Neuronal stem cell (in vitro differentiated cells): ENCODE measurements at regions not wholly inside any gene's neighbourhood (a gene's known extent, or its start where the extent isn't known, plus 50 kb on each side); places are given as distances from the start of the nearest gene placed in this dataset.

Experiments
- DNase-seq: peaks from one replicate; pipeline ENCODE4 v3.0.0-alpha.2; 2013; ENCODE audit warnings: low spot score
- H2AFZ ChIP-seq: one replicate; pipeline ENCODE4 v1.6.1; 2013; ENCODE audit warnings: mild to moderate bottlenecking, low read length, inconsistent platforms
- H2AK5ac ChIP-seq: 2 replicates; pipeline ENCODE4 v1.6.1; 2013; ENCODE audit warnings: low read depth, mild to moderate bottlenecking, inconsistent platforms, low read length, moderate library complexity, mixed read lengths
- H2BK120ac ChIP-seq: 2 replicates; pipeline ENCODE4 v1.6.1; 2013; ENCODE audit warnings: low read depth, mild to moderate bottlenecking, inconsistent platforms, low read length, moderate library complexity, mixed read lengths
- H2BK12ac ChIP-seq: one replicate; pipeline ENCODE4 v1.6.1; 2013; ENCODE audit warnings: low read length, inconsistent platforms
- H2BK15ac ChIP-seq: 2 replicates; pipeline ENCODE4 v1.6.1; 2013; ENCODE audit warnings: mild to moderate bottlenecking, low read length, inconsistent platforms, mixed read lengths
- H2BK5ac ChIP-seq: one replicate; pipeline ENCODE4 v1.6.1; 2013; ENCODE audit warnings: inconsistent platforms, mild to moderate bottlenecking, low read length, moderate library complexity
- H3K14ac ChIP-seq: one replicate; pipeline ENCODE4 v1.6.1; 2013; ENCODE audit warnings: low read length, inconsistent platforms
- H3K18ac ChIP-seq: 2 replicates; pipeline ENCODE4 v1.6.1; 2013; ENCODE audit warnings: low read length, inconsistent platforms
- H3K23ac ChIP-seq: 2 replicates; pipeline ENCODE4 v1.6.1; 2013; ENCODE audit warnings: low read depth, mild to moderate bottlenecking, mixed read lengths, low read length, inconsistent platforms; ENCODE audit not compliant: poor library complexity
- H3K27ac ChIP-seq: replicated peaks from 3 replicates; pipeline ENCODE4 v1.5.1; 2013; ENCODE audit warnings: low read length, inconsistent platforms
- H3K27me3 ChIP-seq, 3 experiments: 2 replicates each; pipeline ENCODE4 v1.6.1; 2013; ENCODE audit warnings: low read length in 3 of 3, mild to moderate bottlenecking in 2 of 3, inconsistent platforms in 1 of 3, low read depth in 1 of 3, mixed read lengths in 1 of 3, moderate library complexity in 1 of 3; ENCODE audit not compliant: control insufficient read depth in 3 of 3, insufficient read depth in 3 of 3
- H3K36me3 ChIP-seq, 2 donors: replicated peaks in 1 of 2; 2 replicates each; pipeline ENCODE4 v1.6.1; 2013; ENCODE audit warnings: low read length in 2 of 2; ENCODE audit not compliant: control insufficient read depth in 2 of 2, insufficient read depth in 2 of 2
- H3K4ac ChIP-seq: 2 replicates; pipeline ENCODE4 v1.6.1; 2013; ENCODE audit warnings: inconsistent platforms, mild to moderate bottlenecking, low read length, moderate library complexity
- H3K4me1 ChIP-seq, 2 donors: 1 replicate in 1 of 2; 2 replicates in 1 of 2; pipeline ENCODE4 v1.6.1; 2013; ENCODE audit warnings: low read length in 2 of 2, low read depth in 1 of 2; ENCODE audit not compliant: control insufficient read depth in 2 of 2, insufficient read depth in 1 of 2
- H3K4me2 ChIP-seq: one replicate; pipeline ENCODE4 v1.6.1; 2013; ENCODE audit warnings: mild to moderate bottlenecking, low read length, inconsistent platforms; ENCODE audit not compliant: insufficient read depth, poor library complexity, severe bottlenecking
- H3K4me3 ChIP-seq, 2 donors: 2 replicates each; pipeline ENCODE4 v1.5.1; 2013; ENCODE audit warnings: low read length in 2 of 2, mild to moderate bottlenecking in 2 of 2, inconsistent platforms in 1 of 2, moderate library complexity in 1 of 2
- H3K79me1 ChIP-seq: one replicate; pipeline ENCODE4 v1.6.1; 2013; ENCODE audit warnings: low read depth, mild to moderate bottlenecking, inconsistent platforms, low read length, moderate library complexity
- H3K9ac ChIP-seq: one replicate; pipeline ENCODE4 v1.6.1; 2013; ENCODE audit warnings: mild to moderate bottlenecking, low read depth, low read length, inconsistent platforms; ENCODE audit not compliant: poor library complexity
- H3K9me3 ChIP-seq, 2 donors: replicated peaks in 1 of 2; 2 replicates each; pipeline versions ENCODE3 to v1.6.1; 2013; ENCODE audit warnings: low read length in 2 of 2, mild to moderate bottlenecking in 2 of 2, inconsistent platforms in 1 of 2, low read depth in 1 of 2, mixed read lengths in 1 of 2, moderate library complexity in 1 of 2; ENCODE audit not compliant: control insufficient read depth in 2 of 2, insufficient read depth in 1 of 2
- H4K8ac ChIP-seq: one replicate; pipeline ENCODE4 v1.6.1; 2013; ENCODE audit warnings: low read depth, mild to moderate bottlenecking, inconsistent platforms, low read length, moderate library complexity
- H4K91ac ChIP-seq: one replicate; pipeline ENCODE4 v1.6.1; 2013; ENCODE audit warnings: low read length, low read depth, mild to moderate bottlenecking, inconsistent platforms; ENCODE audit not compliant: poor library complexity
- WGBS, 2 donors: extraction: QIAGEN DNeasy Blood & Tissue Kit; methylation state at CpG; one replicate each; pipeline ENCODE4 v1.1.7; 2013; ENCODE audit warnings: missing lambda C conversion rate in 2 of 2, mixed read lengths in 1 of 2; ENCODE audit not compliant: insufficient read length in 2 of 2, insufficient replicate concordance in 1 of 2; ENCODE audit errors: extremely low coverage in 2 of 2; 5-methylcytosine and 5-hydroxymethylcytosine counted together

DNA sequence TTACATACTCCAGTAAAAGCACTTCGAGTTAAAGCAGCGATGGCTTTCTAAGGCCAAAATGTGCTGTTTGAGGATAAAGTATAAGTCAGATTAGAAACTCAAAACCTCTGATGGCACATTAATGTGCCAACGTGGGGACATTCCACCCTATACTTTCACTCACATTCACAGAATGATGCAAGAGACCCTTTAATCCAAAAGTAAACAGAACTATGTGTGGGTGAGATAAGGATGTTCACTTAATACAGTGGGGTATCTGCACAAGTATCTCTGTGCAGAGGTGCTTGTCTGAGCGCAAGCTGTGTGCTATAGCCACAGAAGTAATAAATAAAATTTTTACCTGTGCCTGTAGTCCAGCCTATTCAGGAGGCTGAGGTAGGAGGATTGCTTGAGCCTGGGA is 100.3 kb upstream of the CHL1 start:
- peaks cover 23 to 27% of the 10 kb centered on the region in 2 donors for H3K4me1 ChIP-seq
- no CpG with 5 or more reads among the region's 4 CpGs for WGBS, 2 donors
- H2BK120ac ChIP-seq, result no peak overlapping the region
- H3K27me3 ChIP-seq, result no peaks in the 10 kb centered on the region
- no peak overlapping the region for H2BK15ac ChIP-seq
- H3K27ac ChIP-seq, result no peak overlapping the region
- H3K36me3 ChIP-seq, result no peaks in the 10 kb centered on the region
- DNase-seq, result no peak
- H3K18ac ChIP-seq, result no peak overlapping the region
- H3K4me2 ChIP-seq, result no peak overlapping the region
- H2AFZ ChIP-seq, result no peak overlapping the region
- H3K4me3 ChIP-seq, result no peak overlapping the region
- H3K14ac ChIP-seq, result no peak overlapping the region
- H3K23ac ChIP-seq, result no peak overlapping the region
- H3K9ac ChIP-seq, result no peak overlapping the region
- H3K4ac ChIP-seq, result no peak overlapping the region
- no peak overlapping the region for H4K8ac ChIP-seq
- no peaks in the 10 kb centered on the region for H3K9me3 ChIP-seq
- no peaks in the 10 kb centered on the region for H3K79me1 ChIP-seq
- no peak overlapping the region for H2AK5ac ChIP-seq
- no peak overlapping the region for H2BK5ac ChIP-seq
- no peak overlapping the region for H2BK12ac ChIP-seq
- no peak overlapping the region for H4K91ac ChIP-seq

GRCh38 chr3:97417-98258 is 98.9 kb upstream of the CHL1 start:
- H4K91ac ChIP-seq, result no peak overlapping the region
- no peak overlapping the region for H2BK5ac ChIP-seq
- no peak overlapping the region for H2BK15ac ChIP-seq
- DNase-seq, result no peak
- no peak overlapping the region for H2BK12ac ChIP-seq
- no peak overlapping the region for H3K14ac ChIP-seq
- no peaks in the 10 kb centered on the region for H3K9me3 ChIP-seq
- no peak overlapping the region for H3K4me3 ChIP-seq
- no peak overlapping the region for H3K27ac ChIP-seq
- no peak overlapping the region for H2AK5ac ChIP-seq
- H2AFZ ChIP-seq, result peak overlapping the region; percentile 59
- no peak overlapping the region for H2BK120ac ChIP-seq
- no CpG with 5 or more reads among the region's 8 CpGs for WGBS, 2 donors
- no peak overlapping the region for H3K4me2 ChIP-seq
- no peak overlapping the region for H3K18ac ChIP-seq
- H3K36me3 ChIP-seq, result no peaks in the 10 kb centered on the region
- no peaks in the 10 kb centered on the region for H3K79me1 ChIP-seq
- peaks cover 23 to 30% of the 10 kb centered on the region in 2 donors for H3K4me1 ChIP-seq
- no peak overlapping the region for H3K23ac ChIP-seq
- H4K8ac ChIP-seq, result no peak overlapping the region
- H3K9ac ChIP-seq, result no peak overlapping the region
- no peaks in the 10 kb centered on the region for H3K27me3 ChIP-seq
- H3K4ac ChIP-seq, result no peak overlapping the region

GRCh38 chr3:98259-98654 is 98.3 kb upstream of the CHL1 start:
- Histone ChIP-seq H3K18ac (no peak overlapping the region), H3K9ac (no peak overlapping the region), H3K9me3 (no peaks in the 10 kb centered on the region), H3K4ac (no peak overlapping the region), H2AK5ac (no peak overlapping the region), H3K4me3 (no peak overlapping the region), H3K27me3 (no peaks in the 10 kb centered on the region), H3K4me1 (peaks cover 23 to 30% of the 10 kb centered on the region in 2 donors), H2BK120ac (no peak overlapping the region), H2BK5ac (no peak overlapping the region), H3K14ac (no peak overlapping the region), H2BK12ac (no peak overlapping the region), H2AFZ (peak overlapping the region; percentile 59), H3K4me2 (no peak overlapping the region), H3K36me3 (no peaks in the 10 kb centered on the region), H3K23ac (no peak overlapping the region), H3K27ac (no peak overlapping the region), H3K79me1 (no peaks in the 10 kb centered on the region), H4K91ac (no peak overlapping the region), H2BK15ac (no peak overlapping the region), H4K8ac (no peak overlapping the region)
- DNase-seq, result no peak
- 100% methylated on average over 1 of the region's 5 CpGs for WGBS, 2 donors

- no peak overlapping the region for H3K4ac ChIP-seq
- H3K4me2 ChIP-seq, result no peak overlapping the region
- H2BK120ac ChIP-seq, result no peak overlapping the region
- H3K18ac ChIP-seq, result no peak overlapping the region
- H4K91ac ChIP-seq, result no peak overlapping the region
- H2AFZ ChIP-seq, result peak overlapping the region; percentile 17
- H2BK15ac ChIP-seq, result no peak overlapping the region
- peaks cover 28 to 30% of the 10 kb centered on the region in 2 donors for H3K4me1 ChIP-seq
- H3K79me1 ChIP-seq, result no peaks in the 10 kb centered on the region
- no peaks in the 10 kb centered on the region for H3K9me3 ChIP-seq
- no peak for DNase-seq
- no peak overlapping the region for H2BK12ac ChIP-seq
- no peak overlapping the region for H3K14ac ChIP-seq
- no peak overlapping the region for H3K9ac ChIP-seq
- H4K8ac ChIP-seq, result no peak overlapping the region
- H2BK5ac ChIP-seq, result no peak overlapping the region
- no peak overlapping the region for H3K23ac ChIP-seq
- no CpG with 5 or more reads among the region's 5 CpGs for WGBS, 2 donors
- H3K36me3 ChIP-seq, result no peaks in the 10 kb centered on the region
- H3K27me3 ChIP-seq, result no peaks in the 10 kb centered on the region
- H2AK5ac ChIP-seq, result no peak overlapping the region
- H3K27ac ChIP-seq, result no peak overlapping the region
- H3K4me3 ChIP-seq, result no peak overlapping the region
Measured at GRCh38 chr3:99506-99905, 97.1 kb upstream of the CHL1 start.
